PC-3 (cell line): ENCODE measurements at regions not wholly inside any gene's neighbourhood (a gene's known extent, or its start where the extent isn't known, plus 50 kb on each side); places are given as distances from the start of the nearest gene placed in this dataset.

Source experiments
- EZH2 ChIP-seq: fragments of 300-600 bp; sonication (generic); IDR thresholded peaks from one replicate; pipeline ENCODE4 v1.6.1; 2017; ENCODE audit warnings: antibody characterized with exemption, mild to moderate bottlenecking, low read length; ENCODE audit not compliant: unreplicated experiment
- TF ChIP-seq, protein P1 (sequence below): fragments of 300-600 bp; sonication (generic); conservative IDR thresholded peaks from 2 replicates; pipeline ENCODE4 v1.5.1; 2017; ENCODE audit warnings: antibody characterized with exemption, low read depth, mild to moderate bottlenecking, low read length

DNA sequence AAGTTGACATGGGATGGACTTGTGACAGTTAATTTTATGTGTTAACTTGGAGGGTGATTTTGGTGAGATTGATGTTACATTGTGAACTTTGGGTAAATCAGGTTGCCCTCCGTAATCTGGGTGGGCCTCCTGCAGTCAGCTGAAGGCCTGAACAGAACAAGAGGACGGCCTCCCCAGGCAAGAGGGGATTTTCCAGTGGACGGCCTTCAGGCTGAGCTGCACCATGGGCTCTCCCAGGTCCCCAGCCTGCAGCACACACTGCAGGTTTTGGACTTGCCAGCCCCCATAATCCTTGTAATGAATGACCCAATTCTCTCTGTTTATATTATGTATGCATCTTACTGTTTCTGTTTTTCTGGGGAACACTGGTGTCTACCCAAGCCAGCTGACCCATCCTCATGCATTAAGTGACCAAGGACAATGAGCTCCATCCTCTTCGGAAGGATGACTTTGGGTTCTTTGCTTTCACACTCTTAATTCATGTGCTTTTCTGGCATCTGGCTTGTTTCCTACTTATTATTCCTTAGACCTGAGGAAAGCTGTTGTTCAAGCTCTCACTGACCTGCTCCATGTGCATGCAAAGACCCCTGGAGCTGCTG lies 64.2 kb downstream of the DACT2 start:
- no peak for TF ChIP-seq EZH2
- TF ChIP-seq, protein P1, sequence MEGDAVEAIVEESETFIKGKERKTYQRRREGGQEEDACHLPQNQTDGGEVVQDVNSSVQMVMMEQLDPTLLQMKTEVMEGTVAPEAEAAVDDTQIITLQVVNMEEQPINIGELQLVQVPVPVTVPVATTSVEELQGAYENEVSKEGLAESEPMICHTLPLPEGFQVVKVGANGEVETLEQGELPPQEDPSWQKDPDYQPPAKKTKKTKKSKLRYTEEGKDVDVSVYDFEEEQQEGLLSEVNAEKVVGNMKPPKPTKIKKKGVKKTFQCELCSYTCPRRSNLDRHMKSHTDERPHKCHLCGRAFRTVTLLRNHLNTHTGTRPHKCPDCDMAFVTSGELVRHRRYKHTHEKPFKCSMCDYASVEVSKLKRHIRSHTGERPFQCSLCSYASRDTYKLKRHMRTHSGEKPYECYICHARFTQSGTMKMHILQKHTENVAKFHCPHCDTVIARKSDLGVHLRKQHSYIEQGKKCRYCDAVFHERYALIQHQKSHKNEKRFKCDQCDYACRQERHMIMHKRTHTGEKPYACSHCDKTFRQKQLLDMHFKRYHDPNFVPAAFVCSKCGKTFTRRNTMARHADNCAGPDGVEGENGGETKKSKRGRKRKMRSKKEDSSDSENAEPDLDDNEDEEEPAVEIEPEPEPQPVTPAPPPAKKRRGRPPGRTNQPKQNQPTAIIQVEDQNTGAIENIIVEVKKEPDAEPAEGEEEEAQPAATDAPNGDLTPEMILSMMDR = no peak
